ENCODE measurements at regions not wholly inside any gene's neighbourhood (a gene's known extent, or its start where the extent isn't known, plus 50 kb on each side); places are given as distances from the start of the nearest gene placed in this dataset.

DNA sequence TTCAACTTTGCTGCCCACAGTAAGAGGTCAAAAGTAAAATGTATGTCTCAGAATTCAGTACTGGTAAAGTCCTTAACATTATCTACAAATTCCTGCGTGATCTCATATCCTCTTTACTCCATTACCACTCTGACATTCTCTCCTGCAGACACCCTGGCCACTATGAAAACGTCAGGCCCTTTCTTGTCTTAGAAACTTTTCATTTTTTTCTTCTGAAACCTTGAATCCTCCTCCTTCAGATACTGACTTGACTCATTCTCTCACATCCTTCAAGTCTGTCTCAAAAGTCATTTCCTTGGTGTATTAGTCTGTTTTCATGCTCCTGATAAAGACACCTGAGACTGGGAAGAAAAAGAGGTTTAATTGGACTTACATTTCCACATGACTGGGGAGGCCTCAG is 262.3 kb downstream of the POU4F1 start:
- no peaks in the 10 kb centered on the region for H3K9me3 ChIP-seq (replicated peaks; ENCODE audit: control insufficient read depth, insufficient read depth, low read length)
- H3K4me1 ChIP-seq (ENCODE audit: control insufficient read depth, extremely low read depth, insufficient read depth, low read length) = no peaks in the 10 kb centered on the region
- no TSS peak for BruUV-seq (replicated peaks)
- no peak overlapping the region for H2AFZ ChIP-seq (ENCODE audit: low read depth, low read length)
- no peak overlapping the region for H3K4me2 ChIP-seq (ENCODE audit: insufficient read depth, low read length)
- H3K4me3 ChIP-seq (replicated peaks in 1 of 3; ENCODE audit: insufficient read depth in 1 of 3, low read depth in 1 of 3, low read length in 3 of 3) = no peak overlapping the region
- no peak overlapping the region for H3K9ac ChIP-seq (replicated peaks; ENCODE audit: extremely low read depth, insufficient read depth, low read length)
- ChIA-PET CTCF (no interaction called here), POLR2A (no interaction called here)
- H3K27me3 ChIP-seq (ENCODE audit: control insufficient read depth in 2 of 2, insufficient read depth in 2 of 2, low read length in 2 of 2) = peaks cover 0 to 3% of the 10 kb centered on the region in 2 experiments
- no peaks in the 10 kb centered on the region for H3K36me3 ChIP-seq (ENCODE audit: control insufficient read depth in 2 of 2, extremely low read depth in 1 of 2, insufficient read depth in 2 of 2, low read length in 2 of 2)
- no peaks in the 10 kb centered on the region for H4K20me1 ChIP-seq (replicated peaks; ENCODE audit: control insufficient read depth, extremely low read depth, insufficient read depth, low read length)
- dilution Hi-C loops (cut with MboI; ENCODE audit: extremely low pct_ligation_motif_present, low sequenced_read_pairs) = no loop called here
- FAIRE-seq = no peak
- no peak overlapping the region for H3K27ac ChIP-seq (ENCODE audit: insufficient read depth, low read depth, low read length)
- no peaks in the 10 kb centered on the region for H3K9me1 ChIP-seq (replicated peaks; ENCODE audit: control insufficient read depth, extremely low read depth, insufficient read depth, low read length)
- no peak for DNase-seq (ENCODE audit: low read depth, low spot score)
- TF ChIP-seq POLR2A (IDR thresholded peaks at IDR 0.05; ENCODE audit: low read depth, low read length) = no peak
- TF ChIP-seq MYC (IDR thresholded peaks at IDR 0.05; ENCODE audit: low read depth, low read length) = no peak
- no peak for TF ChIP-seq EZH2 (IDR thresholded peaks at IDR 0.05; ENCODE audit: borderline replicate concordance, low read depth, low read length, severe bottlenecking)
- no peak for TF ChIP-seq POLR2AphosphoS5 (IDR thresholded peaks at IDR 0.05; ENCODE audit: insufficient read depth, low read depth, low read length)
- TF ChIP-seq FOS (IDR thresholded peaks at IDR 0.05; ENCODE audit: borderline replicate concordance, insufficient read depth, low read length) = no peak
- TF ChIP-seq MAX (IDR thresholded peaks at IDR 0.05; ENCODE audit: insufficient read depth, insufficient read length) = no peak
- no peak for TF ChIP-seq GATA2 (IDR thresholded peaks at IDR 0.05; ENCODE audit: insufficient read depth, insufficient read length, low read depth, low read length)
- TF ChIP-seq JUN (IDR thresholded peaks at IDR 0.05; ENCODE audit: borderline replicate concordance, insufficient read depth, insufficient read length, low read depth) = no peak
- intact Hi-C loops (cut with micrococcal nuclease) = no loop called here
- no peaks in the 10 kb centered on the region for H3K79me2 ChIP-seq (ENCODE audit: control insufficient read depth, insufficient read depth, low read length)

DNA sequence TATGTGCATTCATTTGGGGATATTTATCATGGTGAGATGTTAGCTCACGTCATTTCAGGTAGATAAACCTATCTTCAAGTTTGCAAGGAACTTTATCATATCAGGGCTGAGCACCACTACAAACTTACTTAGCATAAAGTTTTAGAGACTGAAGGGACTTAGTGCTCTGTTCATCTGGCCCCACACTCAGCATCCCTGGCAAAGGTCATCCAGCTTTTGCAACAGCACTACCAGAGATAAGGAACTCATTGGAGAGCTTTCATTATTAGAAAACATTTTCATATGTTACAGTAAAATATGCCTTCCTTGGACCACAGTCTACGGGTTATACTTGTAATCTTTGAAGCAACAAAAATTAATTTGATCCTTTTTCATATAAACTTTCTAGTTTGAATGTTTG is 263.4 kb downstream of the POU4F1 start:
- POLR2A ChIA-PET = no interaction called here
- Histone ChIP-seq H3K4me2 (ENCODE audit: insufficient read depth, low read length) (no peak overlapping the region), H3K9me1 (replicated peaks; ENCODE audit: control insufficient read depth, extremely low read depth, insufficient read depth, low read length) (no peaks in the 10 kb centered on the region), H3K27ac (ENCODE audit: insufficient read depth, low read depth, low read length) (no peak overlapping the region), H3K36me3 (ENCODE audit: control insufficient read depth in 2 of 2, extremely low read depth in 1 of 2, insufficient read depth in 2 of 2, low read length in 2 of 2) (no peaks in the 10 kb centered on the region), H2AFZ (ENCODE audit: low read depth, low read length) (no peak overlapping the region), H4K20me1 (replicated peaks; ENCODE audit: control insufficient read depth, extremely low read depth, insufficient read depth, low read length) (no peaks in the 10 kb centered on the region), H3K9ac (replicated peaks; ENCODE audit: extremely low read depth, insufficient read depth, low read length) (no peak overlapping the region), H3K4me1 (ENCODE audit: control insufficient read depth, extremely low read depth, insufficient read depth, low read length) (no peaks in the 10 kb centered on the region), H3K27me3 (ENCODE audit: control insufficient read depth in 2 of 2, insufficient read depth in 2 of 2, low read length in 2 of 2) (peaks cover 0 to 3% of the 10 kb centered on the region in 2 experiments), H3K9me3 (replicated peaks; ENCODE audit: control insufficient read depth, insufficient read depth, low read length) (no peaks in the 10 kb centered on the region), H3K79me2 (ENCODE audit: control insufficient read depth, insufficient read depth, low read length) (no peaks in the 10 kb centered on the region), H3K4me3 (replicated peaks in 1 of 3; ENCODE audit: insufficient read depth in 1 of 3, low read depth in 1 of 3, low read length in 3 of 3) (no peak overlapping the region)
- intact Hi-C loops (cut with micrococcal nuclease) (no loop called here), dilution Hi-C loops (cut with MboI; ENCODE audit: extremely low pct_ligation_motif_present, low sequenced_read_pairs) (no loop called here)
- FAIRE-seq = no peak
- BruUV-seq (replicated peaks) = no TSS peak
- DNase-seq (ENCODE audit: low read depth, low spot score) = no peak
- no peak for TF ChIP-seq MAX (IDR thresholded peaks at IDR 0.05; ENCODE audit: insufficient read depth, insufficient read length)
- no peak for TF ChIP-seq GATA2 (IDR thresholded peaks at IDR 0.05; ENCODE audit: insufficient read depth, insufficient read length, low read depth, low read length)
- no peak for TF ChIP-seq POLR2AphosphoS5 (IDR thresholded peaks at IDR 0.05; ENCODE audit: insufficient read depth, low read depth, low read length)
- no peak for TF ChIP-seq MYC (IDR thresholded peaks at IDR 0.05; ENCODE audit: low read depth, low read length)
- TF ChIP-seq EZH2 (IDR thresholded peaks at IDR 0.05; ENCODE audit: borderline replicate concordance, low read depth, low read length, severe bottlenecking) = no peak
- no peak for TF ChIP-seq POLR2A (IDR thresholded peaks at IDR 0.05; ENCODE audit: low read depth, low read length)
- TF ChIP-seq, protein P1, sequence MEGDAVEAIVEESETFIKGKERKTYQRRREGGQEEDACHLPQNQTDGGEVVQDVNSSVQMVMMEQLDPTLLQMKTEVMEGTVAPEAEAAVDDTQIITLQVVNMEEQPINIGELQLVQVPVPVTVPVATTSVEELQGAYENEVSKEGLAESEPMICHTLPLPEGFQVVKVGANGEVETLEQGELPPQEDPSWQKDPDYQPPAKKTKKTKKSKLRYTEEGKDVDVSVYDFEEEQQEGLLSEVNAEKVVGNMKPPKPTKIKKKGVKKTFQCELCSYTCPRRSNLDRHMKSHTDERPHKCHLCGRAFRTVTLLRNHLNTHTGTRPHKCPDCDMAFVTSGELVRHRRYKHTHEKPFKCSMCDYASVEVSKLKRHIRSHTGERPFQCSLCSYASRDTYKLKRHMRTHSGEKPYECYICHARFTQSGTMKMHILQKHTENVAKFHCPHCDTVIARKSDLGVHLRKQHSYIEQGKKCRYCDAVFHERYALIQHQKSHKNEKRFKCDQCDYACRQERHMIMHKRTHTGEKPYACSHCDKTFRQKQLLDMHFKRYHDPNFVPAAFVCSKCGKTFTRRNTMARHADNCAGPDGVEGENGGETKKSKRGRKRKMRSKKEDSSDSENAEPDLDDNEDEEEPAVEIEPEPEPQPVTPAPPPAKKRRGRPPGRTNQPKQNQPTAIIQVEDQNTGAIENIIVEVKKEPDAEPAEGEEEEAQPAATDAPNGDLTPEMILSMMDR (IDR thresholded peaks at IDR 0.05; ENCODE audit: extremely low read depth in 1 of 2, insufficient read depth in 1 of 2, low read depth in 1 of 2, low read length in 2 of 2) = no peak
- no peak for TF ChIP-seq FOS (IDR thresholded peaks at IDR 0.05; ENCODE audit: borderline replicate concordance, insufficient read depth, low read length)
- TF ChIP-seq JUN (IDR thresholded peaks at IDR 0.05; ENCODE audit: borderline replicate concordance, insufficient read depth, insufficient read length, low read depth) = no peak
- CTCF ChIA-PET = no interaction called here
